Esophagus squamous epithelium (tissue), 5 donors: ENCODE measurements at regions not wholly inside any gene's neighbourhood (a gene's known extent, or its start where the extent isn't known, plus 50 kb on each side); places are given as distances from the start of the nearest gene placed in this dataset.

Source experiments
- DNase-seq: peaks from one replicate; lab custom pipeline; 2025; lab: John Stamatoyannopoulos, UW
- H3K27ac ChIP-seq, 4 donors: fragments of 200-600 bp; sonication (generic); one replicate each; pipeline ENCODE4 v1.5.1; 2016 to 2019; ENCODE audit warnings: mild to moderate bottlenecking in 1 of 4
- H3K27me3 ChIP-seq, 4 donors: fragments of 200-600 bp; sonication (generic); 1 replicate in 3 of 4; 2 replicates in 1 of 4; pipeline versions ENCODE4 v1.5.1 to v1.6.0; 2017 to 2021; ENCODE audit warnings: antibody characterized with exemption in 1 of 4
- H3K36me3 ChIP-seq, 3 donors: fragments of 200-600 bp; sonication (generic); one replicate each; pipeline ENCODE4 v1.5.1; 2016 to 2019
- H3K4me1 ChIP-seq, 3 donors: fragments of 200-600 bp; sonication (generic); one replicate each; pipeline ENCODE4 v1.5.1; 2017 to 2019
- H3K4me3 ChIP-seq, 4 donors: fragments of 200-600 bp; sonication (generic); 1 replicate in 3 of 4; 2 replicates in 1 of 4; pipeline ENCODE4 v1.5.1; 2016 to 2019; ENCODE audit warnings: mild to moderate bottlenecking in 2 of 4, moderate library complexity in 1 of 4
- H3K9me3 ChIP-seq, 3 donors: fragments of 200-600 bp; sonication (generic); one replicate each; pipeline ENCODE4 v1.5.1; 2016 to 2019
- POLR2A ChIP-seq, 4 donors: fragments of 450-650 bp; IDR thresholded peaks; one replicate each; pipeline ENCODE4 v1.6.1; 2017; ENCODE audit warnings: antibody characterized with exemption in 4 of 4, mild to moderate bottlenecking in 4 of 4, moderate library complexity in 3 of 4
- WGBS, 2 donors: methylation state at CpG; one replicate each; pipeline ENCODE4 v1.1.5; 2018; 5-methylcytosine and 5-hydroxymethylcytosine counted together
- intact Hi-C: fragments of 100-400 bp; cut with DNase I; formaldehyde crosslinking; loops from one replicate; pipeline ENCODE4 v1.15.0; 2022
- TF ChIP-seq, protein P1 (sequence below), 6 experiments: fragments of 450-650 bp in 4 of 6; fragments of 200-600 bp in 2 of 6; sonication (generic) in 2 of 6; IDR thresholded peaks; one replicate each; pipeline ENCODE4 v1.5.1; 2016 to 2019; ENCODE audit warnings: antibody characterized with exemption in 6 of 6, mild to moderate bottlenecking in 4 of 6, moderate library complexity in 4 of 6
- donor health status: DM: yes; HTN: yes; CAD: no.

- no peaks in the 10 kb centered on the region for H3K36me3 ChIP-seq
- WGBS, 2 donors = 66 to 70% methylated on average over 8 to 11 of the region's 12 CpGs
- H3K27ac ChIP-seq = no peak overlapping the region
- no peak for DNase-seq
- intact Hi-C loops = no loop called here
- H3K9me3 ChIP-seq = no peaks in the 10 kb centered on the region
- TF ChIP-seq, protein P1, sequence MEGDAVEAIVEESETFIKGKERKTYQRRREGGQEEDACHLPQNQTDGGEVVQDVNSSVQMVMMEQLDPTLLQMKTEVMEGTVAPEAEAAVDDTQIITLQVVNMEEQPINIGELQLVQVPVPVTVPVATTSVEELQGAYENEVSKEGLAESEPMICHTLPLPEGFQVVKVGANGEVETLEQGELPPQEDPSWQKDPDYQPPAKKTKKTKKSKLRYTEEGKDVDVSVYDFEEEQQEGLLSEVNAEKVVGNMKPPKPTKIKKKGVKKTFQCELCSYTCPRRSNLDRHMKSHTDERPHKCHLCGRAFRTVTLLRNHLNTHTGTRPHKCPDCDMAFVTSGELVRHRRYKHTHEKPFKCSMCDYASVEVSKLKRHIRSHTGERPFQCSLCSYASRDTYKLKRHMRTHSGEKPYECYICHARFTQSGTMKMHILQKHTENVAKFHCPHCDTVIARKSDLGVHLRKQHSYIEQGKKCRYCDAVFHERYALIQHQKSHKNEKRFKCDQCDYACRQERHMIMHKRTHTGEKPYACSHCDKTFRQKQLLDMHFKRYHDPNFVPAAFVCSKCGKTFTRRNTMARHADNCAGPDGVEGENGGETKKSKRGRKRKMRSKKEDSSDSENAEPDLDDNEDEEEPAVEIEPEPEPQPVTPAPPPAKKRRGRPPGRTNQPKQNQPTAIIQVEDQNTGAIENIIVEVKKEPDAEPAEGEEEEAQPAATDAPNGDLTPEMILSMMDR (IDR thresholded peaks at IDR 0.05) = no peak
- no peak for TF ChIP-seq POLR2A (IDR thresholded peaks at IDR 0.05)
- peaks cover 5 to 48% (median 24%) of the 10 kb centered on the region in 3 donors for H3K4me1 ChIP-seq
- H3K27me3 ChIP-seq = no peaks in the 10 kb centered on the region
- no peak overlapping the region for H3K4me3 ChIP-seq
These were observed 129.0 kb upstream of the TMPRSS2 start for GRCh38 chr21:41636636-41637630.

GRCh38 chr21:41635874-41636273, 127.9 kb upstream of the TMPRSS2 start:
- no peak overlapping the region for H3K4me3 ChIP-seq
- no peaks in the 10 kb centered on the region for H3K9me3 ChIP-seq
- no peak for TF ChIP-seq POLR2A (IDR thresholded peaks at IDR 0.05)
- no peak for DNase-seq
- H3K27ac ChIP-seq = peak overlapping the region in 1 of 4 donors; percentile 78
- intact Hi-C loops = no loop called here
- H3K27me3 ChIP-seq = no peaks in the 10 kb centered on the region
- H3K36me3 ChIP-seq = no peaks in the 10 kb centered on the region
- H3K4me1 ChIP-seq = peaks cover 15 to 48% (median 28%) of the 10 kb centered on the region in 3 donors

- Histone ChIP-seq H3K36me3 (no peaks in the 10 kb centered on the region), H3K4me3 (no peak overlapping the region), H3K4me1 (peaks cover 17 to 51% (median 28%) of the 10 kb centered on the region in 3 donors), H3K9me3 (no peaks in the 10 kb centered on the region), H3K27ac (peak overlapping the region; percentile 46 to 90 (median 76)), H3K27me3 (no peaks in the 10 kb centered on the region)
- intact Hi-C loops = no loop called here
- WGBS, 2 donors = 43 to 47% methylated on average over 1 to 9 of the region's 9 CpGs
- DNase-seq = no peak
- TF ChIP-seq POLR2A (IDR thresholded peaks at IDR 0.05) = peak in 1 of 4 donors; percentile 10
- TF ChIP-seq, protein P1 (IDR thresholded peaks at IDR 0.05) = no peak
These were observed 126.9 kb upstream of the TMPRSS2 start for GRCh38 chr21:41634858-41635257.

GRCh38 chr21:41634211-41634694, 126.3 kb upstream of the TMPRSS2 start:
- Histone ChIP-seq H3K27ac (peak overlapping the region; percentile 49 to 90 (median 76)), H3K27me3 (no peaks in the 10 kb centered on the region), H3K36me3 (no peaks in the 10 kb centered on the region), H3K4me1 (peaks cover 17 to 57% (median 28%) of the 10 kb centered on the region in 3 donors), H3K9me3 (no peaks in the 10 kb centered on the region), H3K4me3 (no peak overlapping the region)
- no peak for TF ChIP-seq POLR2A (IDR thresholded peaks at IDR 0.05)
- TF ChIP-seq, protein P1 (IDR thresholded peaks at IDR 0.05) = no peak
- WGBS, 2 donors = 20 to 40% methylated on average over 1 to 2 of the region's 6 CpGs
- intact Hi-C loops = no loop called here
- no peak for DNase-seq

GRCh38 chr21:41633627-41634026, 125.7 kb upstream of the TMPRSS2 start:
- no peak for TF ChIP-seq POLR2A (IDR thresholded peaks at IDR 0.05)
- TF ChIP-seq, protein P1 (IDR thresholded peaks at IDR 0.05) = no peak
- Histone ChIP-seq H3K4me1 (peaks cover 17 to 61% (median 28%) of the 10 kb centered on the region in 3 donors), H3K4me3 (no peak overlapping the region), H3K27ac (peak overlapping the region; percentile 49 to 90 (median 82)), H3K36me3 (no peaks in the 10 kb centered on the region), H3K9me3 (no peaks in the 10 kb centered on the region), H3K27me3 (no peaks in the 10 kb centered on the region)
- intact Hi-C loops = no loop called here
- no peak for DNase-seq
- WGBS, 2 donors = 71 to 89% methylated on average over 4 of the region's 4 CpGs
